Fibroblast of lung (primary cell): ENCODE measurements at regions not wholly inside any gene's neighbourhood (a gene's known extent, or its start where the extent isn't known, plus 50 kb on each side); places are given as distances from the start of the nearest gene placed in this dataset.

Experiments used
- DNase-seq, 2 donors: peaks; one replicate each; pipeline versions ENCODE4 v3.0.0 to v3.0.0-alpha.2; 2010; ENCODE audit warnings: low read depth in 2 of 2
- H2AFZ ChIP-seq: 2 replicates; pipeline ENCODE4 v1.5.1; 2012; ENCODE audit warnings: low read length, control low read depth, inconsistent platforms
- H3K27ac ChIP-seq: 2 replicates; pipeline ENCODE4 v1.5.1; 2011; ENCODE audit warnings: low read length, control low read depth; ENCODE audit not compliant: insufficient read depth
- H3K27me3 ChIP-seq: 2 replicates; pipeline ENCODE4 v1.5.1; 2011; ENCODE audit warnings: mild to moderate bottlenecking, low read length; ENCODE audit not compliant: control insufficient read depth, insufficient read depth
- H3K36me3 ChIP-seq: 2 replicates; pipeline ENCODE4 v1.5.1; 2011; ENCODE audit warnings: low read length; ENCODE audit not compliant: control insufficient read depth, insufficient read depth
- H3K4me1 ChIP-seq: 2 replicates; pipeline ENCODE4 v1.5.1; 2011; ENCODE audit warnings: low read length; ENCODE audit not compliant: control insufficient read depth, insufficient read depth; ENCODE audit errors: extremely low read depth
- H3K4me2 ChIP-seq: 2 replicates; pipeline ENCODE4 v1.5.1; 2011; ENCODE audit warnings: low read length, control low read depth; ENCODE audit not compliant: insufficient read depth; ENCODE audit errors: extremely low read depth
- H3K4me3 ChIP-seq, 4 experiments: fragments of 200-600 bp in 1 of 4; sonication (generic) in 1 of 4; replicated peaks in 1 of 4; 2 replicates each; pipeline ENCODE4 v1.5.1; 2011 to 2016; ENCODE audit warnings: low read length in 4 of 4, low read depth in 3 of 4, mild to moderate bottlenecking in 3 of 4, control low read depth in 2 of 4, inconsistent platforms in 1 of 4, mixed read lengths in 1 of 4; ENCODE audit not compliant: insufficient read depth in 1 of 4; ENCODE audit errors: control extremely low read depth in 1 of 4
- H3K79me2 ChIP-seq: 2 replicates; pipeline ENCODE4 v1.5.1; 2012; ENCODE audit warnings: mild to moderate bottlenecking, low read length, inconsistent platforms; ENCODE audit not compliant: control insufficient read depth, insufficient read depth
- H3K9ac ChIP-seq: 2 replicates; pipeline ENCODE4 v1.5.1; 2011; ENCODE audit warnings: mild to moderate bottlenecking, low read length, control low read depth; ENCODE audit not compliant: insufficient read depth
- H3K9me3 ChIP-seq: 2 replicates; pipeline ENCODE4 v1.5.1; 2012; ENCODE audit warnings: low read depth, low read length; ENCODE audit not compliant: control insufficient read depth, insufficient read depth
- H4K20me1 ChIP-seq: 2 replicates; pipeline ENCODE4 v1.5.1; 2011; ENCODE audit warnings: low read length; ENCODE audit not compliant: control insufficient read depth, insufficient read depth; ENCODE audit errors: extremely low read depth
- EZH2 ChIP-seq: IDR thresholded peaks from 2 replicates; pipeline ENCODE4 v1.5.1; 2012; ENCODE audit warnings: low read length, control low read depth, mild to moderate bottlenecking; ENCODE audit errors: missing control alignments
- TF ChIP-seq, protein P1 (sequence below), 2 donors: IDR thresholded peaks in 1 of 2; conservative IDR thresholded peaks in 1 of 2; 1 replicate in 1 of 2; 2 replicates in 1 of 2; pipeline ENCODE4 v1.5.1; 2011 to 2012; ENCODE audit warnings: low read length in 2 of 2, control low read depth in 1 of 2, inconsistent platforms in 1 of 2, low read depth in 1 of 2, mild to moderate bottlenecking in 1 of 2

DNA sequence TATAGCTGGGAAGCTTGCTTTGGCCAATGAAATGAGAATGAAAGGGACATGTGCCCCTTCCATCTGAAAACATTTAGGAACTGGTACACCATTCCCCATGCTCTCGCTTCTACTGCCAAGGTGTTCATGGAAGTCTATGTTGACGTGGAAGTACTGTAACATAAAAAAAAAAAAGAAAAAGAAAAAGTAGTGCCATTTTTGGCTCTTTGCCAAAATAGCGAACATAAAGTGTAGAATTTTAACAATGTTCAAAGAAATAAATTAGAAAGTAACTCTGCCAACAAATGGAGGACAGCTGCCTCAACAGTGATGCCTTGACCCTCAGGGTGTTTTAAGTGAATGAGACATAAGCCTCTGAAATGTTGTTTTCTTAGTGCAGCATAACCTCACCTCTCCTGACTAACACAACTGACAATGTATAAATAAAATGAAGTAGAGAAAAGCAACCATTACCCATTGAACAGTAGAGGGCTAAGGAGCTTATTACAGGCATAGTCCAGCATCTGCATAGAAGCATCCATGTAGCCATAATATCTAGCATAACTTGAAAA is 536.6 kb downstream of the DTWD2 start:
- Histone ChIP-seq H3K4me3 (no peak overlapping the region), H3K9ac (no peak overlapping the region), H3K27me3 (no peaks in the 10 kb centered on the region), H3K79me2 (no peaks in the 10 kb centered on the region), H3K4me1 (no peaks in the 10 kb centered on the region), H3K9me3 (no peaks in the 10 kb centered on the region), H2AFZ (no peak overlapping the region), H4K20me1 (no peaks in the 10 kb centered on the region), H3K36me3 (no peaks in the 10 kb centered on the region), H3K4me2 (no peak overlapping the region), H3K27ac (no peak overlapping the region)
- DNase-seq: no peak
- TF ChIP-seq, protein P1, sequence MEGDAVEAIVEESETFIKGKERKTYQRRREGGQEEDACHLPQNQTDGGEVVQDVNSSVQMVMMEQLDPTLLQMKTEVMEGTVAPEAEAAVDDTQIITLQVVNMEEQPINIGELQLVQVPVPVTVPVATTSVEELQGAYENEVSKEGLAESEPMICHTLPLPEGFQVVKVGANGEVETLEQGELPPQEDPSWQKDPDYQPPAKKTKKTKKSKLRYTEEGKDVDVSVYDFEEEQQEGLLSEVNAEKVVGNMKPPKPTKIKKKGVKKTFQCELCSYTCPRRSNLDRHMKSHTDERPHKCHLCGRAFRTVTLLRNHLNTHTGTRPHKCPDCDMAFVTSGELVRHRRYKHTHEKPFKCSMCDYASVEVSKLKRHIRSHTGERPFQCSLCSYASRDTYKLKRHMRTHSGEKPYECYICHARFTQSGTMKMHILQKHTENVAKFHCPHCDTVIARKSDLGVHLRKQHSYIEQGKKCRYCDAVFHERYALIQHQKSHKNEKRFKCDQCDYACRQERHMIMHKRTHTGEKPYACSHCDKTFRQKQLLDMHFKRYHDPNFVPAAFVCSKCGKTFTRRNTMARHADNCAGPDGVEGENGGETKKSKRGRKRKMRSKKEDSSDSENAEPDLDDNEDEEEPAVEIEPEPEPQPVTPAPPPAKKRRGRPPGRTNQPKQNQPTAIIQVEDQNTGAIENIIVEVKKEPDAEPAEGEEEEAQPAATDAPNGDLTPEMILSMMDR (conservative IDR thresholded peaks at IDR 0.05 in 1 of 2, IDR thresholded peaks at IDR 0.05 in 1 of 2; ENCODE audit: low read depth in 1 of 2, low read length in 2 of 2): no peak

DNA sequence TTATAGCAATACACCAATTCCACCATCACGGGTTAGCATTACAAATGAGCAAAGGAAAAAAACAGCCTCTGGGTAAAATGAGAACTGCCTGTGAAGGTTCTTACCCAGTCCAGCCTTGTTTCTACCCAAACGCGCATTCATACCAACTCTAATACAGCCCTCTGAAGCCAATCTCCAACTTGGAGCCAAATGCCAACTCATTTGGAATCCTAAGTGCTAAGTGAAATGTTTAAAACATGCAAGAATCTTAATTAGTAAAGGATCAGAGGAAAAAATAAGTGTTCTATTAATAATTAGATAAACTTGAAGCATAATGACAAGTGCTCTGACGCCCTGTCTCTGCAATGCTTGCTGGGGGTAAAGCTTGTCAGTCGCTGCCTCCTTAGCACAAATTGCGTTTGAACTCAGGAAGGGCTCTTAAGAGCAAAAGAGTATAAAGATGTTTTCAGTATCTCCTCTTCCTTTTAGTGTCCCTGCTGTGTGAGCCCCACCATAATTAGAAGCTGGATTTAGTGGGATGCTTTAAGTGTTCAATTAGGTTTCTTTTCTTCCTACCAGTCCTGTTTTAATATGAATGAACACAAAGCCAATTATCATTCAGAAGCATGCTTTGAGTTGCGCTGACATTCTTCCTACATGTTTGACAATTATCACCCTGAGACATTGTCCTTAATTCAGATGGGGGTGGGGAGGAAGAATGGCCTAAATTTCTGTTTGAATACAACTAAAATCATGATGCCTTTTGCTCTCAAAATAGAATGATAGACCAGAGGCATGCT is 537.6 kb downstream of the DTWD2 start:
- H3K27me3 ChIP-seq: no peaks in the 10 kb centered on the region
- H3K4me3 ChIP-seq: no peak overlapping the region
- no peak overlapping the region for H3K4me2 ChIP-seq
- no peaks in the 10 kb centered on the region for H3K9me3 ChIP-seq
- H2AFZ ChIP-seq: no peak overlapping the region
- H3K9ac ChIP-seq: no peak overlapping the region
- DNase-seq: no peak
- TF ChIP-seq, protein P1 (conservative IDR thresholded peaks at IDR 0.05 in 1 of 2, IDR thresholded peaks at IDR 0.05 in 1 of 2; ENCODE audit: low read depth in 1 of 2, low read length in 2 of 2): no peak
- TF ChIP-seq EZH2: no peak
- H3K36me3 ChIP-seq: no peaks in the 10 kb centered on the region
- no peaks in the 10 kb centered on the region for H3K4me1 ChIP-seq
- no peak overlapping the region for H3K27ac ChIP-seq
- no peaks in the 10 kb centered on the region for H3K79me2 ChIP-seq
- H4K20me1 ChIP-seq: no peaks in the 10 kb centered on the region

- H3K79me2 ChIP-seq: no peaks in the 10 kb centered on the region
- TF ChIP-seq EZH2: no peak
- TF ChIP-seq, protein P1 (conservative IDR thresholded peaks at IDR 0.05 in 1 of 2, IDR thresholded peaks at IDR 0.05 in 1 of 2; ENCODE audit: low read depth in 1 of 2, low read length in 2 of 2): no peak
- DNase-seq: no peak
Observed at GRCh38 chr5:118447350-118447749, 541.0 kb downstream of the DTWD2 start.

More at GRCh38 chr5:118447350-118447749, 541.0 kb downstream of the DTWD2 start:
- H3K27me3 ChIP-seq: no peaks in the 10 kb centered on the region
- H3K9ac ChIP-seq: no peak overlapping the region
- H3K4me2 ChIP-seq: no peak overlapping the region
- H4K20me1 ChIP-seq: no peaks in the 10 kb centered on the region
- no peak overlapping the region for H3K27ac ChIP-seq
- H3K36me3 ChIP-seq: no peaks in the 10 kb centered on the region
- H3K9me3 ChIP-seq: no peaks in the 10 kb centered on the region
- no peak overlapping the region for H3K4me3 ChIP-seq
- no peak overlapping the region for H2AFZ ChIP-seq
- no peaks in the 10 kb centered on the region for H3K4me1 ChIP-seq
